ENCODE measurements at regions not wholly inside any gene's neighbourhood (a gene's known extent, or its start where the extent isn't known, plus 50 kb on each side); places are given as distances from the start of the nearest gene placed in this dataset.

- H4K20me1 ChIP-seq (replicated peaks; ENCODE audit: control insufficient read depth, insufficient read depth, low read length): no peaks in the 10 kb centered on the region
- ChIA-PET CTCF (ENCODE audit: low intra/inter-chr PET ratio) (no interaction called here), POLR2A (no interaction called here)
- no peaks in the 10 kb centered on the region for H3K79me2 ChIP-seq (ENCODE audit: control insufficient read depth, insufficient read depth, low read length)
- no peak for ATAC-seq
- H3K4me3 ChIP-seq: no peak overlapping the region
- BruUV-seq (replicated peaks): no TSS peak
- no peaks in the 10 kb centered on the region for H3K27me3 ChIP-seq (ENCODE audit: control insufficient read depth in 2 of 2, insufficient read depth in 2 of 2, low read length in 2 of 2)
- DNase-seq (ENCODE audit: extremely low read depth in 1 of 4, low spot score in 3 of 4): no peak
- no peaks in the 10 kb centered on the region for H3K4me1 ChIP-seq (replicated peaks in 1 of 2; ENCODE audit: control insufficient read depth in 2 of 2, insufficient read depth in 2 of 2, low read length in 2 of 2)
- no peaks in the 10 kb centered on the region for H3K9me3 ChIP-seq (replicated peaks; ENCODE audit: control insufficient read depth, insufficient read depth, low read depth, low read length)
- intact Hi-C loops (cut with micrococcal nuclease) (no loop called here), in situ Hi-C loops (cut with MboI) (no loop called here)
- 0% methylated on average over 2 of the region's 2 CpGs for WGBS (ENCODE audit: insufficient coverage, low coverage, missing lambda C conversion rate)
- H3K9me1 ChIP-seq (ENCODE audit: control insufficient read depth, insufficient read depth, low read length): no peaks in the 10 kb centered on the region
- H3K27ac ChIP-seq (ENCODE audit: extremely low read depth, low read depth, low read length): no peak overlapping the region
- FAIRE-seq: no peak
- no peak overlapping the region for H3K9ac ChIP-seq (ENCODE audit: insufficient read depth in 1 of 2, low read depth in 2 of 2, low read length in 2 of 2)
- H3K4me2 ChIP-seq (ENCODE audit: insufficient read depth, low read length): no peak overlapping the region
- no peak overlapping the region for H2AFZ ChIP-seq (ENCODE audit: low read depth, low read length)
- H3K36me3 ChIP-seq (ENCODE audit: control insufficient read depth, insufficient read depth, low read length): no peaks in the 10 kb centered on the region
- TF ChIP-seq SMC3 (conservative IDR thresholded peaks at IDR 0.05; ENCODE audit: insufficient read depth, low read depth, low read length): no peak
- TF ChIP-seq TCF7 (IDR thresholded peaks at IDR 0.05; ENCODE audit: borderline replicate concordance): no peak
- TF ChIP-seq MCM5 (IDR thresholded peaks at IDR 0.05; ENCODE audit: low read depth): no peak
- TF ChIP-seq GMEB1 (CRISPR knock-in tag; IDR thresholded peaks at IDR 0.05): no peak
- TF ChIP-seq, protein P1, sequence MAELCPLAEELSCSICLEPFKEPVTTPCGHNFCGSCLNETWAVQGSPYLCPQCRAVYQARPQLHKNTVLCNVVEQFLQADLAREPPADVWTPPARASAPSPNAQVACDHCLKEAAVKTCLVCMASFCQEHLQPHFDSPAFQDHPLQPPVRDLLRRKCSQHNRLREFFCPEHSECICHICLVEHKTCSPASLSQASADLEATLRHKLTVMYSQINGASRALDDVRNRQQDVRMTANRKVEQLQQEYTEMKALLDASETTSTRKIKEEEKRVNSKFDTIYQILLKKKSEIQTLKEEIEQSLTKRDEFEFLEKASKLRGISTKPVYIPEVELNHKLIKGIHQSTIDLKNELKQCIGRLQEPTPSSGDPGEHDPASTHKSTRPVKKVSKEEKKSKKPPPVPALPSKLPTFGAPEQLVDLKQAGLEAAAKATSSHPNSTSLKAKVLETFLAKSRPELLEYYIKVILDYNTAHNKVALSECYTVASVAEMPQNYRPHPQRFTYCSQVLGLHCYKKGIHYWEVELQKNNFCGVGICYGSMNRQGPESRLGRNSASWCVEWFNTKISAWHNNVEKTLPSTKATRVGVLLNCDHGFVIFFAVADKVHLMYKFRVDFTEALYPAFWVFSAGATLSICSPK (IDR thresholded peaks at IDR 0.05; ENCODE audit: borderline replicate concordance): no peak
- TF ChIP-seq HNRNPK (IDR thresholded peaks at IDR 0.05; ENCODE audit: low read depth, low read length, poor library complexity, severe bottlenecking): no peak
- no peak for TF ChIP-seq ZC3H11A (IDR thresholded peaks at IDR 0.05; ENCODE audit: low read depth, low read length)
- no peak for TF ChIP-seq ZNF444 (CRISPR knock-in tag; IDR thresholded peaks at IDR 0.05)
- TF ChIP-seq ZNF717 (CRISPR knock-in tag; IDR thresholded peaks at IDR 0.05): no peak
- TF ChIP-seq ZBTB26 (CRISPR knock-in tag; IDR thresholded peaks at IDR 0.05): no peak
- TF ChIP-seq RBBP5 (IDR thresholded peaks at IDR 0.05; ENCODE audit: borderline replicate concordance, insufficient read depth, low read length, poor library complexity, severe bottlenecking): no peak
- no peak for TF ChIP-seq CBX8 (IDR thresholded peaks at IDR 0.05; ENCODE audit: borderline replicate concordance, extremely low read depth, low read depth, low read length, poor library complexity, severe bottlenecking)
- TF ChIP-seq ETV6 (IDR thresholded peaks at IDR 0.05; ENCODE audit: borderline replicate concordance in 1 of 2, low read depth in 2 of 2, low read length in 1 of 2): no peak
- no peak for TF ChIP-seq ETV6 (CRISPR knock-in tag; IDR thresholded peaks at IDR 0.05; ENCODE audit: borderline replicate concordance)
- TF ChIP-seq ZNF408 (CRISPR knock-in tag; IDR thresholded peaks at IDR 0.05; ENCODE audit: low read depth): no peak
- TF ChIP-seq, protein P2, sequence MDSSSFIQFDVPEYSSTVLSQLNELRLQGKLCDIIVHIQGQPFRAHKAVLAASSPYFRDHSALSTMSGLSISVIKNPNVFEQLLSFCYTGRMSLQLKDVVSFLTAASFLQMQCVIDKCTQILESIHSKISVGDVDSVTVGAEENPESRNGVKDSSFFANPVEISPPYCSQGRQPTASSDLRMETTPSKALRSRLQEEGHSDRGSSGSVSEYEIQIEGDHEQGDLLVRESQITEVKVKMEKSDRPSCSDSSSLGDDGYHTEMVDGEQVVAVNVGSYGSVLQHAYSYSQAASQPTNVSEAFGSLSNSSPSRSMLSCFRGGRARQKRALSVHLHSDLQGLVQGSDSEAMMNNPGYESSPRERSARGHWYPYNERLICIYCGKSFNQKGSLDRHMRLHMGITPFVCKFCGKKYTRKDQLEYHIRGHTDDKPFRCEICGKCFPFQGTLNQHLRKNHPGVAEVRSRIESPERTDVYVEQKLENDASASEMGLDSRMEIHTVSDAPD (CRISPR knock-in tag; IDR thresholded peaks at IDR 0.05): no peak
- no peak for TF ChIP-seq PHF8 (IDR thresholded peaks at IDR 0.05; ENCODE audit: borderline replicate concordance, low read length)
- no peak for TF ChIP-seq ADNP (tag; IDR thresholded peaks at IDR 0.05)
Observed at GRCh38 chr2:81007104-81007503, 702.6 kb upstream of the LRRTM1 start.
